Heart left ventricle (tissue), 13 donors: ENCODE measurements at regions not wholly inside any gene's neighbourhood (a gene's known extent, or its start where the extent isn't known, plus 50 kb on each side); places are given as distances from the start of the nearest gene placed in this dataset.

Source experiments
- CTCF ChIP-seq, 12 donors: fragments of 200-600 bp; sonication (generic) in 4 of 12; IDR thresholded peaks; one replicate each; pipeline versions ENCODE4 v1.5.0 to v1.8.0; 2018 to 2022; ENCODE audit warnings: antibody characterized with exemption in 12 of 12, mild to moderate bottlenecking in 5 of 12
- POLR2A ChIP-seq, 2 donors: fragments of 450-650 bp; IDR thresholded peaks; one replicate each; pipeline ENCODE4 v1.6.1; 2017; ENCODE audit warnings: antibody characterized with exemption in 2 of 2, mild to moderate bottlenecking in 2 of 2, moderate library complexity in 2 of 2
- donor health status: ischemic (EF 13 %, LVEDD 7.1; RV severe dilation, severe dysfunction).
- donor health status: DM: no; HTN: yes; CAD: no.
- donor health status: DM: no; HTN: no; CAD: no.
- donor health status: ischemic (EF 25% LVEDD 6.9; RV normal size, moderate dysfunction).
- donor health status: ischemic (EF 25% LVEDD 5.7; RV mildly dilated, moderate dysfunction).
- donor health status: ischemic (EF 35%, LVEDD 5.7; RV mildly dilated, moderate dysfunction).
- donor health status: nonischemic (EF 11% LVEDD 7.7; RV severe dilation, severe dysfunction).
- donor health status: DM: yes; HTN: yes; CAD: no.
- donor health status: PGD.
- donor health status: ischemic (EF 29% LVEDD 5.4; RV normal size, mild dysfunction).
- donor health status: nonischemic (EF 23%, LVEDD 6.1; RV moderate dilation, normal function).

- TF ChIP-seq POLR2A (IDR thresholded peaks at IDR 0.05) (no peak), CTCF (IDR thresholded peaks at IDR 0.05) (no peak)
These were observed 78.6 kb upstream of the MYO10 start for GRCh38 chr5:17014686-17015085.
